ENCODE measurements at regions not wholly inside any gene's neighbourhood (a gene's known extent, or its start where the extent isn't known, plus 50 kb on each side); places are given as distances from the start of the nearest gene placed in this dataset.

DNA sequence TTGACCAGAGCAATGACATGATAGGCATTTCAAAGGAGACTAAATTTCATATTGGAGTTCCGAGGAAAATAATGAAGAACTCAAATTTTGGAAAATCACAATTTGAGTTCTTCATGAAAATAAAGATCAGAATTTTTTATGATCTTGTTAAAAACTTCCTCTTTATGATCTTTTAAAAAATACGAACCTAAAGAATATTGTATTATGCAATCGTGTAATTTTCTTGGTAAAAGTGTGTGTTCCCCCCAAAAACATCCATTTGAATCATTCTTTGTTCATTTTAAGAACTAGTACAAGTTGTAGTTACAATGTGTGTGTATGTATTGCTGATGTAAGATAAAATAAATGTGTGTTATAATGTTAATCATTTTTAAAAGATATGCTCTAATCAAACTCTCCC is 79.3 kb upstream of the PDK4 start:
- TF ChIP-seq GATA2 (IDR thresholded peaks at IDR 0.05; ENCODE audit: low read depth, low read length) (no peak), GATA3 (IDR thresholded peaks at IDR 0.05; ENCODE audit: low read depth, low read length) (no peak)
